Lung (tissue), 11 donors: ENCODE measurements at regions not wholly inside any gene's neighbourhood (a gene's known extent, or its start where the extent isn't known, plus 50 kb on each side); places are given as distances from the start of the nearest gene placed in this dataset.

ENCODE experiments used
- ATAC-seq: fragments of 200-7000 bp; cut with Tn5 transposase; one replicate; pipeline ENCODE4 v1.9.1; 2020; ENCODE audit warnings: moderate number of reproducible peaks; ENCODE audit not compliant: insufficient read depth, low FRiP score
- DNase-seq, 3 donors: peaks; one replicate each; pipeline ENCODE4 v3.0.0-alpha.2; 2013 to 2017
- H3K27ac ChIP-seq, 2 donors: one replicate each; pipeline ENCODE4 v1.5.1; 2013; ENCODE audit warnings: mild to moderate bottlenecking in 2 of 2, moderate library complexity in 2 of 2, control low read depth in 1 of 2, inconsistent platforms in 1 of 2, low read depth in 1 of 2, low read length in 1 of 2
- H3K27me3 ChIP-seq, 3 donors: one replicate each; pipeline ENCODE4 v1.5.1; 2013; ENCODE audit warnings: low read length in 2 of 3; ENCODE audit not compliant: control insufficient read depth in 3 of 3, insufficient read depth in 3 of 3
- H3K36me3 ChIP-seq, 4 donors: one replicate each; pipeline ENCODE4 v1.5.1; 2013; ENCODE audit warnings: low read length in 4 of 4, mild to moderate bottlenecking in 1 of 4, moderate library complexity in 1 of 4; ENCODE audit not compliant: control insufficient read depth in 4 of 4, insufficient read depth in 4 of 4
- H3K4me1 ChIP-seq, 5 donors: one replicate each; pipeline ENCODE4 v1.5.1; 2013; ENCODE audit warnings: low read length in 5 of 5, mild to moderate bottlenecking in 2 of 5, moderate library complexity in 1 of 5; ENCODE audit not compliant: control insufficient read depth in 5 of 5, insufficient read depth in 5 of 5
- H3K4me3 ChIP-seq: one replicate; pipeline ENCODE4 v1.5.1; 2013; ENCODE audit warnings: mild to moderate bottlenecking, control low read depth, moderate library complexity
- H3K9ac ChIP-seq, 2 donors: one replicate each; pipeline ENCODE4 v1.5.1; 2013; ENCODE audit warnings: low read length in 2 of 2, control low read depth in 1 of 2; ENCODE audit not compliant: insufficient read depth in 1 of 2
- H3K9me3 ChIP-seq, 4 donors: one replicate each; pipeline ENCODE4 v1.5.1; 2013; ENCODE audit warnings: low read length in 3 of 4, mild to moderate bottlenecking in 1 of 4, moderate library complexity in 1 of 4; ENCODE audit not compliant: control insufficient read depth in 4 of 4, insufficient read depth in 3 of 4
- WGBS, 2 donors: extraction: QIAGEN DNeasy Blood & Tissue Kit; methylation state at CpG; one replicate each; pipeline ENCODE4 v1.1.7; 2013; 5-methylcytosine and 5-hydroxymethylcytosine counted together
- TF ChIP-seq, protein P1 (sequence below): IDR thresholded peaks from 2 replicates; pipeline ENCODE4 v1.5.1; 2012; ENCODE audit warnings: mild to moderate bottlenecking; ENCODE audit errors: control extremely low read depth, extremely low read depth
- donor health status: control.
- donor health status: control.
- donor health status: Bipolar disorder and iron deficiency.
- donor health status: healthy.
- donor health status: DM: yes; HTN: yes; CAD: no.

- TF ChIP-seq, protein P1, sequence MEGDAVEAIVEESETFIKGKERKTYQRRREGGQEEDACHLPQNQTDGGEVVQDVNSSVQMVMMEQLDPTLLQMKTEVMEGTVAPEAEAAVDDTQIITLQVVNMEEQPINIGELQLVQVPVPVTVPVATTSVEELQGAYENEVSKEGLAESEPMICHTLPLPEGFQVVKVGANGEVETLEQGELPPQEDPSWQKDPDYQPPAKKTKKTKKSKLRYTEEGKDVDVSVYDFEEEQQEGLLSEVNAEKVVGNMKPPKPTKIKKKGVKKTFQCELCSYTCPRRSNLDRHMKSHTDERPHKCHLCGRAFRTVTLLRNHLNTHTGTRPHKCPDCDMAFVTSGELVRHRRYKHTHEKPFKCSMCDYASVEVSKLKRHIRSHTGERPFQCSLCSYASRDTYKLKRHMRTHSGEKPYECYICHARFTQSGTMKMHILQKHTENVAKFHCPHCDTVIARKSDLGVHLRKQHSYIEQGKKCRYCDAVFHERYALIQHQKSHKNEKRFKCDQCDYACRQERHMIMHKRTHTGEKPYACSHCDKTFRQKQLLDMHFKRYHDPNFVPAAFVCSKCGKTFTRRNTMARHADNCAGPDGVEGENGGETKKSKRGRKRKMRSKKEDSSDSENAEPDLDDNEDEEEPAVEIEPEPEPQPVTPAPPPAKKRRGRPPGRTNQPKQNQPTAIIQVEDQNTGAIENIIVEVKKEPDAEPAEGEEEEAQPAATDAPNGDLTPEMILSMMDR, result no peak
- no peak overlapping the region for H3K27ac ChIP-seq
- DNase-seq (no peak), ATAC-seq (no peak)
- no peaks in the 10 kb centered on the region for H3K4me1 ChIP-seq
- H3K9me3 ChIP-seq, result no peaks in the 10 kb centered on the region
- H3K9ac ChIP-seq, result no peak overlapping the region
- WGBS, 2 donors, result 72 to 91% methylated on average over 6 of the region's 6 CpGs
- H3K4me3 ChIP-seq, result no peak overlapping the region
- H3K36me3 ChIP-seq, result no peaks in the 10 kb centered on the region
- H3K27me3 ChIP-seq, result no peaks in the 10 kb centered on the region
Observed at GRCh38 chr4:164359881-164360280, 394.1 kb upstream of the SMIM31 start.

- TF ChIP-seq, protein P1, result no peak
- H3K36me3 ChIP-seq, result no peaks in the 10 kb centered on the region
- no peaks in the 10 kb centered on the region for H3K9me3 ChIP-seq
- ATAC-seq (no peak), DNase-seq (no peak)
- no peak overlapping the region for H3K27ac ChIP-seq
- H3K4me3 ChIP-seq, result no peak overlapping the region
- H3K4me1 ChIP-seq, result no peaks in the 10 kb centered on the region
- WGBS, 2 donors, result 70 to 73% methylated on average over 6 of the region's 6 CpGs
- H3K27me3 ChIP-seq, result no peaks in the 10 kb centered on the region
- no peak overlapping the region for H3K9ac ChIP-seq
Observed at GRCh38 chr4:164368894-164369293, 385.0 kb upstream of the SMIM31 start.

DNA sequence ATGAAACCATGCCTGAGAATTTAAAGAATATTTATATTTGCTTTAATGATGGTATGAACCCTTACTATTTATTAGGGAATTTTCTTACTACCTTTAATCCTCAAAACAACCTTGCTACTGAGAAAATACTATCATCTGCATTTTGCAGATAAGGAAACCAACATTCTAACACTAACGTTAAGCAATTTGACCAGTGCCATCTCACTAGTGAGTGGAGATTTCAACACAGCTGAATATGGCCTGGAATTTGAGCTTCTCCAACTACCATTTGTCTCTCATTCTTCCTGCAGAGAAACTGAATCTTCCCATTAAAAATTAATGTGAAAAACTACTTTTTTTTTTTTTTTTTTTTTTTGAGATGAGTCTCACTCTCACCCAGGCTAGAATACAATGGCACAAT lies 380.9 kb upstream of the SMIM31 start:
- Histone ChIP-seq H3K27ac (no peak overlapping the region), H3K9ac (no peak overlapping the region), H3K4me1 (no peaks in the 10 kb centered on the region), H3K4me3 (no peak overlapping the region), H3K27me3 (peaks cover 0 to 2% (median 0%) of the 10 kb centered on the region in 3 donors), H3K9me3 (peaks cover 0 to 3% (median 0%) of the 10 kb centered on the region in 4 donors), H3K36me3 (no peaks in the 10 kb centered on the region)
- DNase-seq (no peak), ATAC-seq (no peak)
- WGBS, 2 donors, result 61 to 70% methylated on average over 1 of the region's 1 CpG
- TF ChIP-seq, protein P1, result no peak

DNA sequence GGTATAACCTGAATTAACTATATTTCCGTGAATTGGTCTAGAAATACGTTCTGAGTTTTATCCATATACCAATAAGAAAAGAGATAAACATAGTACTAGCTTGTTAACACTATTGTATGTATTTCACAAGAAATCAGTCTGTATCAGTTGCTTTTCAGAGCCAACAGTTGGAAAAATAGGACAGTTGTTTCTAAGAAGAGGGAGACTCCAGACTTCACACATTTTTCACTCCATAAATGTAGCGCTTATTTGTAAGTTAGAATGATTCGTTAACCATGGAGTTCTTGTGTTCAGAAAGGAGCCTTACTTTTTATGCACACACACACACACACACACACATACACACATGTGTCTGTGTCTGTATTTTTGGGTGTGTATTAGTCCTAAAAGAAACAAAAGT lies 376.7 kb upstream of the SMIM31 start:
- ATAC-seq (no peak), DNase-seq (no peak)
- no peaks in the 10 kb centered on the region for H3K36me3 ChIP-seq
- H3K27me3 ChIP-seq, result peaks cover 0 to 15% (median under 1%) of the 10 kb centered on the region in 3 donors
- H3K27ac ChIP-seq, result no peak overlapping the region
- no peak overlapping the region for H3K9ac ChIP-seq
- WGBS, 2 donors, result 82 to 83% methylated on average over 4 of the region's 4 CpGs
- TF ChIP-seq, protein P1, result no peak
- H3K9me3 ChIP-seq, result peaks cover 0 to 3% (median 0%) of the 10 kb centered on the region in 4 donors
- no peaks in the 10 kb centered on the region for H3K4me1 ChIP-seq
- H3K4me3 ChIP-seq, result no peak overlapping the region
